B cell (primary cell): ENCODE measurements at regions not wholly inside any gene's neighbourhood (a gene's known extent, or its start where the extent isn't known, plus 50 kb on each side); places are given as distances from the start of the nearest gene placed in this dataset.

Experiments used
- ATAC-seq: fragments of 200-7000 bp; cut with Tn5 transposase; one replicate; pipeline ENCODE4 v1.10.0; 2021; ENCODE audit warnings: low read depth, mild to moderate bottlenecking, moderate number of reproducible peaks, moderate library complexity
- CTCF ChIA-PET: fragments of 350-600 bp; sonication (Branson Sonifier 250); formaldehyde crosslinking; loops from one replicate; lab custom pipeline; 2021; ENCODE audit warnings: antibody characterized with exemption, inconsistent platforms; lab: Charles Lee
- POLR2A ChIA-PET: fragments of 350-600 bp; sonication (Branson Sonifier 250); formaldehyde crosslinking; loops from one replicate; lab custom pipeline; 2021; ENCODE audit warnings: antibody characterized with exemption; lab: Charles Lee
- DNase-seq: peaks from one replicate; pipeline ENCODE4 v3.0.0; 2013
- H2AFZ ChIP-seq: 2 replicates; pipeline ENCODE4 v1.6.1; 2012; ENCODE audit warnings: mild to moderate bottlenecking, low read depth, low read length; ENCODE audit not compliant: insufficient read depth, poor library complexity, severe bottlenecking
- H3K27ac ChIP-seq, 2 donors: 1 replicate in 1 of 2; 2 replicates in 1 of 2; pipeline ENCODE4 v1.5.1; 2012 to 2013; ENCODE audit warnings: low read length in 2 of 2, mild to moderate bottlenecking in 2 of 2, moderate library complexity in 1 of 2
- H3K27me3 ChIP-seq, 4 experiments: fragments of 200-600 bp in 1 of 4; sonication (generic) in 1 of 4; replicated peaks in 1 of 4; 1 replicate in 2 of 4; 2 replicates in 2 of 4; pipeline versions ENCODE4 v1.6.1 to v1.7.0; 2013 to 2016; ENCODE audit warnings: low read length in 3 of 4, mild to moderate bottlenecking in 2 of 4, mixed read lengths in 1 of 4, moderate library complexity in 1 of 4; ENCODE audit not compliant: insufficient read depth in 4 of 4, control insufficient read depth in 3 of 4; ENCODE audit errors: control extremely low read depth in 1 of 4
- H3K36me3 ChIP-seq, 2 experiments: replicated peaks in 1 of 2; 1 replicate in 1 of 2; 2 replicates in 1 of 2; pipeline versions ENCODE4 v1.6.1 to v1.7.1; 2013; ENCODE audit warnings: low read length in 1 of 2; ENCODE audit not compliant: insufficient read depth in 2 of 2, control insufficient read depth in 1 of 2; ENCODE audit errors: control extremely low read depth in 1 of 2, extremely low read depth in 1 of 2
- H3K4me1 ChIP-seq, 2 donors: fragments of 200-600 bp in 1 of 2; sonication (generic) in 1 of 2; 1 replicate in 1 of 2; 2 replicates in 1 of 2; pipeline versions ENCODE4 v1.5.1 to v1.6.1; 2013 to 2017; ENCODE audit warnings: low read length in 2 of 2; ENCODE audit not compliant: control insufficient read depth in 2 of 2, insufficient read depth in 2 of 2
- H3K4me2 ChIP-seq: replicated peaks from 2 replicates; pipeline ENCODE3; 2012; ENCODE audit warnings: mild to moderate bottlenecking, low read depth, low read length; ENCODE audit not compliant: poor library complexity, severe bottlenecking
- H3K4me3 ChIP-seq, 5 experiments: fragments of 200-600 bp in 1 of 5; sonication (generic) in 1 of 5; 1 replicate in 3 of 5; 2 replicates in 2 of 5; pipeline versions ENCODE4 v1.5.1 to v1.7.0; 2011 to 2016; ENCODE audit warnings: low read length in 4 of 5, mild to moderate bottlenecking in 4 of 5, low read depth in 2 of 5, control low read depth in 1 of 5, moderate library complexity in 1 of 5; ENCODE audit not compliant: insufficient read depth in 1 of 5; ENCODE audit errors: control extremely low read depth in 1 of 5, extremely low read depth in 1 of 5
- H3K79me2 ChIP-seq: fragments of 200-600 bp; sonication (generic); one replicate; pipeline ENCODE4 v1.6.0; 2016; ENCODE audit warnings: low read length; ENCODE audit not compliant: control insufficient read depth, insufficient read depth
- H3K9ac ChIP-seq: fragments of 200-600 bp; sonication (generic); 2 replicates; pipeline ENCODE4 v1.6.1; 2017; ENCODE audit warnings: mild to moderate bottlenecking, low read length, moderate library complexity
- H3K9me3 ChIP-seq, 3 donors: one replicate each; pipeline versions ENCODE4 v1.6.1 to v1.7.1; 2013; ENCODE audit warnings: low read length in 2 of 3; ENCODE audit not compliant: control insufficient read depth in 2 of 3, insufficient read depth in 1 of 3; ENCODE audit errors: control extremely low read depth in 1 of 3
- H4K20me1 ChIP-seq: 2 replicates; pipeline ENCODE4 v1.6.0; 2012; ENCODE audit warnings: mild to moderate bottlenecking, low read length; ENCODE audit not compliant: insufficient read depth, control insufficient read depth, poor library complexity, severe bottlenecking
- H3K27ac Mint-ChIP-seq: one replicate; pipeline ENCODE4 v1.8.0; 2021; ENCODE audit warnings: mixed read lengths
- H3K27me3 Mint-ChIP-seq: one replicate; pipeline ENCODE4 v1.8.0; 2021; ENCODE audit warnings: mixed read lengths
- H3K4me1 Mint-ChIP-seq: one replicate; pipeline ENCODE4 v1.8.0; 2021; ENCODE audit warnings: mixed read lengths
- H3K4me3 Mint-ChIP-seq: one replicate; pipeline ENCODE4 v1.8.0; 2021; ENCODE audit warnings: mixed read lengths
- H3K9me3 Mint-ChIP-seq: one replicate; pipeline ENCODE4 v1.8.0; 2022; ENCODE audit warnings: mixed read lengths; ENCODE audit not compliant: insufficient read depth
- CTCF ChIP-seq: fragments of 200-600 bp; IDR thresholded peaks from one replicate; pipeline ENCODE4 v1.8.0; 2022; ENCODE audit warnings: antibody characterized with exemption, mild to moderate bottlenecking
- EZH2 ChIP-seq: IDR thresholded peaks from 2 replicates; pipeline ENCODE4 v1.6.1; 2012; ENCODE audit warnings: borderline replicate concordance, low read depth, mild to moderate bottlenecking, moderate library complexity, low read length; ENCODE audit not compliant: insufficient read depth, poor library complexity, severe bottlenecking
- WGBS: methylation state at CpG from one replicate; pipeline ENCODE4 v1.1.5; 2013; ENCODE audit warnings: missing lambda C conversion rate; ENCODE audit not compliant: insufficient coverage; 5-methylcytosine and 5-hydroxymethylcytosine counted together
- intact Hi-C: fragments of 100-400 bp; cut with micrococcal nuclease; formaldehyde crosslinking; loops from one replicate; pipeline ENCODE4 v1.10.0; 2022

GRCh38 chr14:98951521-98952152 is 320.4 kb downstream of the BCL11B start:
- no peak overlapping the region for H3K4me3 Mint-ChIP-seq
- no peak overlapping the region for H3K9ac ChIP-seq
- ATAC-seq (no peak), DNase-seq (no peak)
- no peak overlapping the region for H3K4me2 ChIP-seq
- H2AFZ ChIP-seq: no peak overlapping the region
- no peak overlapping the region for H3K4me3 ChIP-seq
- H3K79me2 ChIP-seq: no peaks in the 10 kb centered on the region
- H3K4me1 ChIP-seq: no peaks in the 10 kb centered on the region
- H3K9me3 Mint-ChIP-seq: peaks cover 6% of the 10 kb centered on the region
- H3K27ac ChIP-seq: no peak overlapping the region
- H3K4me1 Mint-ChIP-seq: no peaks in the 10 kb centered on the region
- H3K27me3 ChIP-seq: no peaks in the 10 kb centered on the region
- ChIA-PET CTCF (no interaction called here), POLR2A (no interaction called here)
- H3K36me3 ChIP-seq: no peaks in the 10 kb centered on the region
- WGBS: 85% methylated on average over 8 of the region's 8 CpGs
- TF ChIP-seq EZH2: no peak
- no peak for TF ChIP-seq CTCF
- intact Hi-C loops: no loop called here
- no peaks in the 10 kb centered on the region for H4K20me1 ChIP-seq
- peaks cover 0 to 25% (median 0%) of the 10 kb centered on the region in 3 donors for H3K9me3 ChIP-seq
- no peak overlapping the region for H3K27ac Mint-ChIP-seq
- H3K27me3 Mint-ChIP-seq: no peaks in the 10 kb centered on the region

- H3K27ac ChIP-seq: no peak overlapping the region
- H3K4me1 ChIP-seq: no peaks in the 10 kb centered on the region
- Mint-ChIP-seq H3K27ac (no peak overlapping the region), H3K4me3 (no peak overlapping the region), H3K9me3 (peaks cover 2% of the 10 kb centered on the region), H3K27me3 (no peaks in the 10 kb centered on the region), H3K4me1 (no peaks in the 10 kb centered on the region)
- no peaks in the 10 kb centered on the region for H4K20me1 ChIP-seq
- intact Hi-C loops: no loop called here
- CTCF ChIA-PET: interaction anchor here (1.0 to 1.1 kb wide), 2 partner anchors 20 to 144 kb away, joined by 3 read pairs; no protein-coding TSS in a partner anchor
- no peak for ATAC-seq
- H2AFZ ChIP-seq: no peak overlapping the region
- TF ChIP-seq EZH2 (no peak), CTCF (no peak)
- no peak for DNase-seq
- no peak overlapping the region for H3K4me2 ChIP-seq
- H3K27me3 ChIP-seq: no peaks in the 10 kb centered on the region
- no peaks in the 10 kb centered on the region for H3K79me2 ChIP-seq
- POLR2A ChIA-PET: no interaction called here
- no peaks in the 10 kb centered on the region for H3K36me3 ChIP-seq
- peaks cover 0 to 26% (median 0%) of the 10 kb centered on the region in 3 donors for H3K9me3 ChIP-seq
- no peak overlapping the region for H3K4me3 ChIP-seq
- no peak overlapping the region for H3K9ac ChIP-seq
- 100% methylated on average over 2 of the region's 9 CpGs for WGBS
These were observed 319.2 kb downstream of the BCL11B start for GRCh38 chr14:98952593-98953350.
